Ascending aorta (tissue), 2 donors: ENCODE measurements at regions not wholly inside any gene's neighbourhood (a gene's known extent, or its start where the extent isn't known, plus 50 kb on each side); places are given as distances from the start of the nearest gene placed in this dataset.

Experiments used
- DNase-seq, 2 donors: peaks; one replicate each; pipeline ENCODE4 v3.0.0-alpha.2; 2019; ENCODE audit warnings: low spot score in 2 of 2
- H3K27ac ChIP-seq, 2 donors: fragments of 200-600 bp; sonication (generic); one replicate each; pipeline ENCODE4 v1.5.1; 2016 to 2017; ENCODE audit warnings: mild to moderate bottlenecking in 1 of 2
- H3K27me3 ChIP-seq: fragments of 200-600 bp; sonication (generic); one replicate; pipeline ENCODE4 v1.5.1; 2017
- H3K36me3 ChIP-seq, 2 donors: fragments of 200-600 bp; sonication (generic); one replicate each; pipeline ENCODE4 v1.5.1; 2016
- H3K4me1 ChIP-seq, 2 donors: fragments of 200-600 bp; sonication (generic); one replicate each; pipeline ENCODE4 v1.5.1; 2016 to 2017; ENCODE audit warnings: mild to moderate bottlenecking in 1 of 2
- H3K4me3 ChIP-seq, 2 donors: fragments of 200-600 bp; sonication (generic); one replicate each; pipeline ENCODE4 v1.5.1; 2016 to 2017; ENCODE audit warnings: mild to moderate bottlenecking in 1 of 2
- H3K9me3 ChIP-seq, 2 donors: fragments of 200-600 bp; sonication (generic); one replicate each; pipeline ENCODE4 v1.5.1; 2016
- CTCF ChIP-seq, 3 experiments: fragments of 200-600 bp in 2 of 3; fragments of 450-650 bp in 1 of 3; sonication (generic) in 2 of 3; IDR thresholded peaks; one replicate each; pipeline ENCODE4 v1.5.1; 2016 to 2019; ENCODE audit warnings: antibody characterized with exemption in 3 of 3, mild to moderate bottlenecking in 1 of 3, moderate library complexity in 1 of 3
- intact Hi-C: fragments of 100-400 bp; cut with DNase I; formaldehyde crosslinking; loops from one replicate; pipeline ENCODE4 v1.15.1; 2023

GRCh38 chr3:182612332-182612731, 181.0 kb upstream of the ATP11B start:
- Histone ChIP-seq H3K27ac (no peak overlapping the region), H3K4me1 (no peaks in the 10 kb centered on the region), H3K27me3 (no peaks in the 10 kb centered on the region), H3K4me3 (no peak overlapping the region), H3K36me3 (no peaks in the 10 kb centered on the region), H3K9me3 (no peaks in the 10 kb centered on the region)
- intact Hi-C loops, result no loop called here
- TF ChIP-seq CTCF (IDR thresholded peaks at IDR 0.05), result no peak
- DNase-seq, result no peak

DNA sequence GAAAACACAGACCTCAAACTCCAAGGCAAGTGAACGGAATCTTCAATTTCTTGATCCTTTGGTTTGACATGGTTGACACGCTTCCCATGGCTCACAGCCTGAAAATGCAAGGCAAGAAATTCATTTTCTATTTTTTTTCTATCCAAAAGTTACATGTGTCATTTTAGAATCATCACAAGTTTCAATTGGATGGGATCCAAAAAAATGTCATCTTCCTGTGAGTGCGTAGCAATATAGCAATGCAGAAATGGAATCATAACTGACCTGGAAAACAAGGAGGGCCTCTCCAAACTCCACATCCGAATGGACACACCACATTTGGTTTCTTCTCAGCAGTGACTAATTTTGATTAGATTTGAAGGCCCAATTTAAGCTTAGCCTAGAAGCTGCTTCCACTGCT, 175.8 kb upstream of the ATP11B start:
- no peak for DNase-seq
- no peak for TF ChIP-seq CTCF (IDR thresholded peaks at IDR 0.05)
- H3K9me3 ChIP-seq, result no peaks in the 10 kb centered on the region
- no peaks in the 10 kb centered on the region for H3K27me3 ChIP-seq
- intact Hi-C loops, result no loop called here
- H3K4me3 ChIP-seq, result no peak overlapping the region
- H3K4me1 ChIP-seq, result no peaks in the 10 kb centered on the region
- H3K36me3 ChIP-seq, result no peaks in the 10 kb centered on the region
- no peak overlapping the region for H3K27ac ChIP-seq

- H3K27me3 ChIP-seq, result no peaks in the 10 kb centered on the region
- H3K4me3 ChIP-seq, result no peak overlapping the region
- H3K36me3 ChIP-seq, result no peaks in the 10 kb centered on the region
- TF ChIP-seq CTCF (IDR thresholded peaks at IDR 0.05), result no peak
- intact Hi-C loops, result no loop called here
- no peak for DNase-seq
- no peak overlapping the region for H3K27ac ChIP-seq
- no peaks in the 10 kb centered on the region for H3K4me1 ChIP-seq
- no peaks in the 10 kb centered on the region for H3K9me3 ChIP-seq
Observed at GRCh38 chr3:182618085-182618732, 175.1 kb upstream of the ATP11B start.

DNA sequence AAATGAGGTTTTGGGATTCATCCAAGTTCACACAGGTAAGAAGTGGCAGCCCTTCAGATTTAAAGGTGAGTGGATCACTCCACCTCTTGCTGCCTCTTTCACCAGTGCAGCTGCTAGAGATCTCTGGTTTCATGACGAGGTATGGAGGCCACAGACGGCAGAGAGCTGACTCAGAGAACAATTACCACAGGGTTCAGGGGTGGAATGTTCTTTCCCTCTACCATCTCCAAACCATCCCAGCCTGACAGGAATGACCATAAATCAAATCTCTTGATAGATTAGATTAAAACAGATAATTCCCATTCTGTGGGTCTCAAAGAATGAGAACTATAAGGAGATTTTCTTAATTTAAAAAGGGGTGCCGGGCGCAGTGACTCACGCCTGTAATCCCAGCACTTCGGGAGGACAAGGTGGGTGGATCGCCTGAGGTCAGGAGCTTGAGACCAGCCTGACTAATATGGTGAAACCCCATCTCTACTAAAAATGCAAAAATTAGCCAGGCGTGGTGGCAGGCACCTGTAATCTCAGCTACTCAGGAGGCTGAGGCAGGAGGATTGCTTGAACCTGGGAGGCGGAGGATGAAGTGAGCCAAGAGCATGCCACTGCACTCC, 174.2 kb upstream of the ATP11B start:
- no peaks in the 10 kb centered on the region for H3K9me3 ChIP-seq
- H3K27ac ChIP-seq, result no peak overlapping the region
- no peak for TF ChIP-seq CTCF (IDR thresholded peaks at IDR 0.05)
- no peaks in the 10 kb centered on the region for H3K27me3 ChIP-seq
- H3K36me3 ChIP-seq, result no peaks in the 10 kb centered on the region
- no peaks in the 10 kb centered on the region for H3K4me1 ChIP-seq
- no peak for DNase-seq
- H3K4me3 ChIP-seq, result no peak overlapping the region
- intact Hi-C loops, result no loop called here

- no peak for TF ChIP-seq CTCF (IDR thresholded peaks at IDR 0.05)
- H3K27ac ChIP-seq, result no peak overlapping the region
- intact Hi-C loops, result no loop called here
- H3K4me3 ChIP-seq, result no peak overlapping the region
- no peaks in the 10 kb centered on the region for H3K36me3 ChIP-seq
- H3K27me3 ChIP-seq, result no peaks in the 10 kb centered on the region
- DNase-seq, result no peak
- no peaks in the 10 kb centered on the region for H3K9me3 ChIP-seq
- H3K4me1 ChIP-seq, result no peaks in the 10 kb centered on the region
Observed at GRCh38 chr3:182620723-182621434, 172.4 kb upstream of the ATP11B start.
